GM15510 (cell line): ENCODE measurements at regions not wholly inside any gene's neighbourhood (a gene's known extent, or its start where the extent isn't known, plus 50 kb on each side); places are given as distances from the start of the nearest gene placed in this dataset.

Source experiments
- POLR2A ChIP-seq: IDR thresholded peaks from 3 replicates; pipeline ENCODE4 v1.6.1; 2011; ENCODE audit warnings: borderline replicate concordance; ENCODE audit not compliant: insufficient read length; ENCODE audit errors: extremely low read depth

- TF ChIP-seq POLR2A: no peak
These were observed 247.7 kb upstream of the ANKRD55 start for GRCh38 chr5:56480705-56481427.

GRCh38 chr5:56480078-56480704, 247.1 kb upstream of the ANKRD55 start:
- no peak for TF ChIP-seq POLR2A

- TF ChIP-seq POLR2A: no peak
These were observed 246.6 kb upstream of the ANKRD55 start for GRCh38 chr5:56479696-56480077.

- TF ChIP-seq POLR2A: no peak
These were observed 246.0 kb upstream of the ANKRD55 start for GRCh38 chr5:56479126-56479525.

GRCh38 chr5:56478062-56478461, 244.9 kb upstream of the ANKRD55 start:
- TF ChIP-seq POLR2A: no peak

- no peak for TF ChIP-seq POLR2A
These were observed 243.3 kb upstream of the ANKRD55 start for GRCh38 chr5:56476487-56476856.

GRCh38 chr5:56475689-56476486, 242.8 kb upstream of the ANKRD55 start:
- no peak for TF ChIP-seq POLR2A

GRCh38 chr5:56471707-56472106, 238.6 kb upstream of the ANKRD55 start:
- no peak for TF ChIP-seq POLR2A

- no peak for TF ChIP-seq POLR2A
These were observed 236.9 kb upstream of the ANKRD55 start for GRCh38 chr5:56470007-56470406.

GRCh38 chr5:56468277-56468676, 235.1 kb upstream of the ANKRD55 start:
- no peak for TF ChIP-seq POLR2A

- TF ChIP-seq POLR2A: no peak
These were observed 234.1 kb upstream of the ANKRD55 start for GRCh38 chr5:56467176-56467717.

GRCh38 chr5:56466136-56466816, 233.1 kb upstream of the ANKRD55 start:
- TF ChIP-seq POLR2A: no peak

- TF ChIP-seq POLR2A: no peak
These were observed 232.6 kb upstream of the ANKRD55 start for GRCh38 chr5:56465769-56466135.

- no peak for TF ChIP-seq POLR2A
These were observed 232.0 kb upstream of the ANKRD55 start for GRCh38 chr5:56464935-56465768.
